Activated CD4-positive, alpha-beta memory T cell treated with anti-CD3 and anti-CD28 coated beads for 36 hours (primary cell): ENCODE measurements at regions not wholly inside any gene's neighbourhood (a gene's known extent, or its start where the extent isn't known, plus 50 kb on each side); places are given as distances from the start of the nearest gene placed in this dataset.
"Not testable (repeated sequence)": the region's sequence is repeated elsewhere in the genome, so short reads cannot be mapped to it uniquely, and the experiment has no call there.

Experiments used
- CTCF ChIA-PET: fragments of 350-600 bp; sonication (Branson Sonifier 250); formaldehyde crosslinking; loops from one replicate; lab custom pipeline; 2021; ENCODE audit warnings: antibody characterized with exemption, inconsistent platforms; lab: Charles Lee
- POLR2A ChIA-PET: fragments of 350-600 bp; sonication (Branson Sonifier 250); formaldehyde crosslinking; loops from one replicate; lab custom pipeline; 2021; ENCODE audit warnings: antibody characterized with exemption; lab: Charles Lee
- DNase-seq: peaks from one replicate; pipeline ENCODE4 v3.0.0-alpha.2; 2020
- H3K27ac Mint-ChIP-seq: one replicate; pipeline ENCODE4 v1.8.0; 2021; ENCODE audit warnings: mixed read lengths
- H3K27me3 Mint-ChIP-seq: one replicate; pipeline ENCODE4 v1.8.0; 2021; ENCODE audit warnings: mixed read lengths
- H3K36me3 Mint-ChIP-seq: one replicate; pipeline ENCODE4 v1.8.0; 2021; ENCODE audit warnings: mixed read lengths
- H3K4me1 Mint-ChIP-seq: one replicate; pipeline ENCODE4 v1.8.0; 2021; ENCODE audit warnings: low read depth, mixed read lengths
- H3K4me3 Mint-ChIP-seq: one replicate; pipeline ENCODE4 v1.8.0; 2021; ENCODE audit warnings: mild to moderate bottlenecking, mixed read lengths
- H3K9me3 Mint-ChIP-seq: one replicate; pipeline ENCODE4 v1.8.0; 2021; ENCODE audit warnings: mixed read lengths
- intact Hi-C: fragments of 100-400 bp; cut with micrococcal nuclease; formaldehyde crosslinking; loops from one replicate; pipeline ENCODE4 v1.15.1; 2023

DNA sequence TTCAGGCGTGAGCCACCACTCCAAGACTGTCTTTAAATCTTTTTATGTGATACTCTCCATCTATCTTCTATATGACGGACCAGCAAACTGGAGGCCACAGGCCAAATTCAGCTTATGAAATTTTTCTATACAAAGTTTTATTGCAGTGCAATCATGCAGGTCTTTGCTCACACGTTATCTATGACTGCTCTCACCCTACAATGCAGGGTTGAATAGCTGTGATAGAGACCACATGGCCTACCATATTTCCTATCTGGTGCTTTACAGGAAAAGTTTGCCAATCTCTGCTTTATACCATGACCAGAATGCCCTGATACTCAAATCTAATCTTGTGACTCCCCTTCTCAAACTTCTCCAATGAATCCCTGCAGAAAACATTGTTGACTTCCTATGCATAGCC, 89.5 kb upstream of the ACBD5 start:
- no peak overlapping the region for H3K4me3 Mint-ChIP-seq
- no peak overlapping the region for H3K27ac Mint-ChIP-seq
- no peaks in the 10 kb centered on the region for H3K9me3 Mint-ChIP-seq
- CTCF ChIA-PET: interaction anchor here (1.0 kb wide), 1 partner anchor 30 kb away, joined by 3 read pairs; no protein-coding TSS in a partner anchor
- DNase-seq: no peak
- intact Hi-C loops: no loop called here
- peaks cover 10% of the 10 kb centered on the region for H3K27me3 Mint-ChIP-seq
- H3K4me1 Mint-ChIP-seq: peaks cover 2% of the 10 kb centered on the region
- H3K36me3 Mint-ChIP-seq: no peaks in the 10 kb centered on the region
- POLR2A ChIA-PET: no interaction called here

DNA sequence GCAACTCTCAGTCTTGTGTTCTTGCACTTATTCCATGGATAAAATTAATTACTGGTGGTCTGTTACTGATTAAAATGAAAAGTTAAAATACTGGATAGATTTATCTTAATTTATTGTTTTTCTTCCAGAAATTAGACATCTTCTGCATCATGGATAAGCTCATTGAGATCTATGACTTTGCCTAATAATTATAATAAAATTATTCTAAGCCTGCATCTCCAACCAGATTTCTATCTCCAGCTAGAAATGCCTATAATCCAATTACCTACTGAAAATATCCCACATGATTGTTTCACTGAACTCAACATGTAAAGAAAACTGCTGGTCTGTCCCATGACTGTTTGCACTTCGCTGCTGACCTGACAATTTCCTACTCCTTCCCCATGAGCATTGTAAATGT, 88.3 kb upstream of the ACBD5 start:
- peaks cover 10% of the 10 kb centered on the region for H3K27me3 Mint-ChIP-seq
- CTCF ChIA-PET: no interaction called here

DNA sequence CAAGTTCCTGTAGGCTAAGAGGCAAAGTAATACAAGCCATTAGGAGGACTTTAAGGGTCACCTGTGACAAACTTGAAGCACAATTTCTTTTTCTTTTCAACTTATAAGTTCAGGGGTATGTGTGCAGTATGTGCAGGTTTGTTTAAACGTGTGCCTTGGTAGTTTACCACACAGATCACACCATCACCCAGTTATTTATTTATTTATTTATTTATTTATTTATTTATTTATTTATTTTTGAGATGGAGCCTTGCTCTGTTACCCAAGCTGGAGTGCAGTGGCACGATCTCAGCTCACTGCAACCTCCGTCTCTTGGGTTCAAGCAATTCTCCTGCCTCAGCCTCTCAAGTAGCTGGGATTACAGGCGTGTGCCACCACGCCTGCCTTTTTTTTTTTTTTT, 86.2 kb upstream of the ACBD5 start:
- CTCF ChIA-PET: interaction anchor here (1.3 kb wide), 1 partner anchor 34 kb away, joined by 3 read pairs; no protein-coding TSS in a partner anchor
- H3K9me3 Mint-ChIP-seq, H3K4me1 Mint-ChIP-seq, intact Hi-C loops, H3K27ac Mint-ChIP-seq, H3K36me3 Mint-ChIP-seq, H3K4me3 Mint-ChIP-seq, POLR2A ChIA-PET, H3K27me3 Mint-ChIP-seq, DNase-seq: not testable (repeated sequence)

More for the DNA sequence above, 88.3 kb upstream of the ACBD5 start:
- Mint-ChIP-seq H3K9me3 (no peaks in the 10 kb centered on the region), H3K4me1 (peaks cover 2% of the 10 kb centered on the region), H3K27ac (no peak overlapping the region), H3K4me3 (no peak overlapping the region), H3K36me3 (no peaks in the 10 kb centered on the region)
- intact Hi-C loops: no loop called here
- no peak for DNase-seq
- POLR2A ChIA-PET: no interaction called here

DNA sequence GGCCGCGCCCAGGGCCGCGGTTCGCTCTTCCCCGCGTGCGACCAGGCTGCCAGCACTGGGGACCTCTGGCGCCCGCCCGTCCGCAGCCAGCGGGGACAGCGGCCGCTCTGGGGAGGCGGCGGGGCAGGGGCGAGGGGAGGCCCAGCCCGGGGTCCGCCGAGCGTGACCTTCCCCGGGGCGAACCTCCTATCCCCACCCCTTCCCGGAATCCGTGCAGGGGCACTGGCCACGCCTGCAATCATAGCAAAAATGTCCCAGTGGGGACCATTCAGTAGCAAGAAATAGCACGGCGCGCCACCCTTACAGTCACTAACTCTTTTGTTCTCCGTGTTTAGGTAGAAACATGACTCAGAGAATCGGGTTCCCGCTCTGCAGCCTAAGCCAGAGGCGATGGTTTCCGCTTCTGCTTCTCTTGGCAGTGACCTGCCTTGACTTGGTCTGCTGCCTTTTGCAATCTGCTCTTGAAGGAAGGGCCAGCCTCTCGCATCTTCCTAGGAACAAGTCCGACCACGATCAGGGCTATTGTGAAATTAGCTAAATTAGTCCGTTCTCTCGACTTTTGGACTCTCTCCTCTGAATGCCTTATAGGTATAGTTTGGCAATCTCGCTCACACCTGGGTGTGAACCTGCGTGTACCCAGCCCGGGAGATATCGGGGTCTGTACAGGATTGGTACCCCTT, 79.3 kb upstream of the ACBD5 start:
- H3K9me3 Mint-ChIP-seq: no peaks in the 10 kb centered on the region
- intact Hi-C loops: no loop called here
- CTCF ChIA-PET: no interaction called here
- H3K4me1 Mint-ChIP-seq: peaks cover 3% of the 10 kb centered on the region
- POLR2A ChIA-PET: no interaction called here
- no peaks in the 10 kb centered on the region for H3K36me3 Mint-ChIP-seq
- H3K27me3 Mint-ChIP-seq: peaks cover 12% of the 10 kb centered on the region
- H3K4me3 Mint-ChIP-seq: no peak overlapping the region
- DNase-seq: peak; percentile 43
- no peak overlapping the region for H3K27ac Mint-ChIP-seq

DNA sequence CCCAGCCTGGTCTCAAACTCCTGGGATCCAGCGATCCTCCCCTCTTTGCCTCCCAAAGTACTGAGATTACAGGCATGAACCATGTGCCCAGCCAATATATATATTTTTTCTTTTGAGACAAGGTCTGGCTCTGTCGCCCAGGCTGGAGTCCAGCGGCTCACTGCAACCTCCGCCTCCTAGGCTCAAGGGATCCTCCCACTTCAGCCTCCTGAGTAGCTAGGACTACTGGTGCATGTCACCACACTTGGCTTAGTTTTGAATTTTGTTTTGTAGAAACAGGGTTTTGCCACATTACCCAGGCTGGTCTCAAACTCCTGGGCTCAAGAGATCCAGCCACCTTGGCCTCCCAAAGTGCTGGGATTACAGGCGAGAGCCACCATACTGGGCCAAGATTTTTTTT, 78.5 kb upstream of the ACBD5 start:
- DNase-seq, H3K4me3 Mint-ChIP-seq, POLR2A ChIA-PET, H3K27ac Mint-ChIP-seq, intact Hi-C loops, CTCF ChIA-PET, H3K9me3 Mint-ChIP-seq, H3K4me1 Mint-ChIP-seq, H3K36me3 Mint-ChIP-seq: not testable (repeated sequence)
- H3K27me3 Mint-ChIP-seq: peaks cover 12% of the 10 kb centered on the region

DNA sequence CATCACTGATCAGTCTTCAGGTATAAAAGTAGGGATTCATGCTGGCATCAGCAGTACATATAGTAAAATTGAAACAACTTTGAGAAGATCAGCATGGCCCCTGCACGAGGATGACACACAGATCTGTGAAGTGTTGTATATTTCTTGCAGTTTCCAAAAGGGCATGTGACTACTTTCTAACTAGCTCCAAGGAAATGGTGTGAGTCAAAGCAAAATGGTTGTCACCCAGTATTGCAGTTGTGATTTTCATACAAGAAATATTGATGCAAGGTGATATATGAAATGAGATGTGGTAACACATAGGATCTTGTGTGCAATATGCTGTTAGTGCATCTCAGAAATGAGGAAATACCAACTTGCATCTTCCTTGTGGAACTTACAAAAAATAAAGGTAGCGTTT, 74.5 kb upstream of the ACBD5 start:
- H3K4me1 Mint-ChIP-seq, H3K27ac Mint-ChIP-seq, POLR2A ChIA-PET, CTCF ChIA-PET, H3K36me3 Mint-ChIP-seq, H3K27me3 Mint-ChIP-seq, H3K9me3 Mint-ChIP-seq, H3K4me3 Mint-ChIP-seq: not testable (repeated sequence)
- intact Hi-C loops: loop anchor here (1.0 to 2.0 kb wide), 2 partner anchors 18 to 72 kb away; no protein-coding TSS in a partner anchor
- peak; percentile 46 for DNase-seq

DNA sequence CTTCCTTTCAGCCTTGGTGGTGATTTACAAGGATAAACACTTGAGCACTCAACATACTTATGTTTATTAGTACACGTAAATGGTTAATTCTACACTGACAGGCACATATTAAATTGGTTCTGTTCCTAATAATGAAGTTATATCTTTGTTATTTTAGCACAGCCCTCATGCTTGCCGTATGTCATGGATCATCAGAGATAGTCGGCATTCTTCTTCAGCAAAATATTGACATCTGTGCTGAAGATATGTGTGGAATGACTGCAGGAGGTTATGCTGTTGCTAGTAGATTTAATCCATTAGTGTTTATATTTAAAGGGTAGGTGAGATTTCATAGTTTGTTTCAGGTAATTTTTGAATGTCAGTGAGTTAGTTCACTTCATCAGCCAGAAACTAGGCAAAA, 73.0 kb upstream of the ACBD5 start:
- CTCF ChIA-PET, H3K4me1 Mint-ChIP-seq, H3K9me3 Mint-ChIP-seq, H3K4me3 Mint-ChIP-seq, H3K27ac Mint-ChIP-seq, intact Hi-C loops, H3K27me3 Mint-ChIP-seq, DNase-seq, H3K36me3 Mint-ChIP-seq: not testable (repeated sequence)
- POLR2A ChIA-PET: interaction anchor here (0.7 kb wide), 1 partner anchor 28 kb away, joined by 6 read pairs; no protein-coding TSS in a partner anchor

DNA sequence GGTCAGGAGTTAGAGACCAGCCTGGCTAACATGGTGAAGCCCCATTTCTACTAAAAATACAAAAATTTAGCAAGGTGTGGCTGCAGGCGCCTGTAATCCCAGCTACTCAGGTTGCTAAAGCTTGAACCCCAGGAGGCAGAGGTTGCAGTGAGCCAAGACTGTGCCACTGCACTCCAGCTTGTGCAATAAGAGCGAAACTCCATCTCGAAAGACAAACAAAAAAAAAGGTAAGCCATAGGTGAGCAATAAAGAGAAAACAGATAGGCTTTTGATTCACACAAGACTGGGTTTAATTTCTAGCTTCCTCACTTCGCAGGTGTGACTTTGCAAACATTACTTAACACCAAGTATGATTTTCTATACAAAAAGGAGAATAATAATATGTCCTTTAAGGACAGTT, 72.3 kb upstream of the ACBD5 start:
- CTCF ChIA-PET: interaction anchor here (0.6 kb wide), 1 partner anchor 299 kb away, joined by 3 read pairs; no protein-coding TSS in a partner anchor
- no peak overlapping the region for H3K4me3 Mint-ChIP-seq
- no peak overlapping the region for H3K27ac Mint-ChIP-seq
- H3K27me3 Mint-ChIP-seq: peaks cover 3% of the 10 kb centered on the region
- no peaks in the 10 kb centered on the region for H3K9me3 Mint-ChIP-seq
- POLR2A ChIA-PET: interaction anchor here (0.7 kb wide), 1 partner anchor 27 kb away, joined by 6 read pairs; no protein-coding TSS in a partner anchor
- DNase-seq: no peak
- intact Hi-C loops: no loop called here
- H3K4me1 Mint-ChIP-seq: peaks cover 9% of the 10 kb centered on the region
- H3K36me3 Mint-ChIP-seq: no peaks in the 10 kb centered on the region

DNA sequence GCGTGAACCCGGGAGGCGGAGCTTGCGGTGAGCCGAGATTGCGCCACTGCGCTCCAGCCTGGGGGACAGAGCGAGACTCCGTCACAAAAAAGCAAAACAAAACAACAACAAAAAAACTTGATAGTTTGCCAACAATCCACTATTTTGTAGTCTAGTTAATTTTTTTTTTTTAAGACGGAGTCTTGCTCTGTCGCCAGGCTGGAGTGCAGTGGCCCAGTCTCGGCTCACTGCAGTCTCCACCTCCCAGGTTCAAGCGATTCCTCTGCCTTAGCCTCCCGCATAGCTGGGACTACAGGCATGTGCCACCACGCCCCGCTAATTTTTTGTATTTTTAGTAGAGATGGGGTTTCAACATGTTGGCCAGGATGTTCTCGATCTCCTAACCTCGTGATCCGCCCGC, 71.2 kb upstream of the ACBD5 start:
- H3K27me3 Mint-ChIP-seq, H3K9me3 Mint-ChIP-seq, H3K4me3 Mint-ChIP-seq, DNase-seq, intact Hi-C loops, H3K27ac Mint-ChIP-seq, H3K4me1 Mint-ChIP-seq, CTCF ChIA-PET, H3K36me3 Mint-ChIP-seq: not testable (repeated sequence)
- POLR2A ChIA-PET: interaction anchor here (1.2 kb wide), 1 partner anchor 85 kb away, joined by 3 read pairs; no protein-coding TSS in a partner anchor

DNA sequence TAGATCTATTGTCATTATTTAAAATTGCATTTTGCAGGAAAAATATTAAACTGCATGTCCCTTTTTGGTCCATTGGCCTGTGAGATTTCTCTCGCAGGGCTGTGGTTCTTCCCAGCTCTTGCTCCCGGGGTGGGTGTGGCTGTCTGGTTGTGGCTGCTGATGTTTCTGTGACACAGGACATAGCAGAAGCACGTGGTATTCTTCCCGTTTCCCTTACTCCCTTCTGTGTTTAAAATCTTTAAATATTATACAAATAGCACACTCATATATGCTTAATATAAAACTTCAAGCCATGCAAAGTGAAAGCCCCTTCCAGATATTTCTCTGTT, 57.9 kb upstream of the ACBD5 start:
- H3K9me3 Mint-ChIP-seq, POLR2A ChIA-PET, CTCF ChIA-PET, H3K4me3 Mint-ChIP-seq, intact Hi-C loops, H3K4me1 Mint-ChIP-seq, H3K27ac Mint-ChIP-seq, DNase-seq, H3K36me3 Mint-ChIP-seq, H3K27me3 Mint-ChIP-seq: not testable (repeated sequence)

DNA sequence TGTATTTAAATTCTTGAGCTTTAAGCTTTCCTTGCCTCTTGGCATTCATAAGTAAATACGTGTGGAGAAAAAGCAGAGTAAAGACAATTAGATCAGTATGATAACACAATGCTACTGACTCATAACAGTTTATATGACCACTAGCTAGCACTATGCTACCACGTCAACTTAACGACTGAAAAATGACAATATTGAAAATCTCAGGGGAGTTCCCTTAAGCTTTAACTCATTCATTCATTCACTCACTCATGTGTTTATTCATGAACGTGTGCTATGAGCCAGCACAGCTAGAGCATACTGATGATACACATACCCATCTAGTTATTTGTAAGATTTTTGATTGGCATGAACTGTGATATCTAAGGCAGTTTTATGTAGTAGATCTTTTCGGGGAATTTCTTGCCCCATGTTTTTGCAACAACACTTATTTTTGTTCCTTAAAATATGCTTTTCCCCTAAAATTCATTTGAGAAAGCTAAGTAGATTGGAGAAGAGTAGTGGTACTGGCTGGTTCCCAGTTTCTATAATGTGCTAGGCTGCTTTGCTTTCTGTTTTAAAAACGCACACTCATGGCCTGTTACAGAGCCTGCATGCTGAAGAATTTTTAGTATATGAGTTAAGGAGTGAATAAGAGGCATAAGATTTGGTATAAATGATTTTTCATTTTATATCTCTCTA, 57.4 kb upstream of the ACBD5 start:
- intact Hi-C loops: no loop called here
- ChIA-PET CTCF (interaction anchor here (1.0 kb wide), 1 partner anchor 12 kb away, joined by 3 read pairs; no protein-coding TSS in a partner anchor), POLR2A (no interaction called here)
- Mint-ChIP-seq H3K4me1 (peaks cover 5% of the 10 kb centered on the region), H3K27me3 (peaks cover 2% of the 10 kb centered on the region), H3K9me3 (no peaks in the 10 kb centered on the region), H3K4me3 (no peak overlapping the region), H3K36me3 (no peaks in the 10 kb centered on the region), H3K27ac (no peak overlapping the region)
- DNase-seq: no peak

DNA sequence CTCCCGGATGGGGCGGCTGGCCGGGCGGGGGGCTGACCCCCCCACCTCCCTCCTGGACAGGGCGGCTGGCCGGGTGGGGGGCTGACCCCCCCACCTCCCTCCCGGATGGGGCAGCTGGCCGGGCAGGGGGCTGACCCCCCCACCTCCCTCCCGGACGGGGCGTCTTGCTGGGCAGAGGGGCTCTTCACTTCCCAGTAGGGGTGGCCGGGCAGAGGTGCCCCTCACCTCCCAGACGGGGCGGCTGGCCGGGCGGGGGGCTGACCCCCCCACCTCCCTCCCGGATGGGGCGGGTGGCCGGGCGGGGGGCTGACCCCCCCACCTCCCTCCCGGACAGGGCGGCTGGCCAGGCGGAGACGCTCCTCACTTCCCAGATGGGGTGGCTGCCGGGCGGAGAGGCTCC, 55.7 kb upstream of the ACBD5 start:
- H3K4me3 Mint-ChIP-seq, POLR2A ChIA-PET, CTCF ChIA-PET, DNase-seq, H3K9me3 Mint-ChIP-seq, intact Hi-C loops, H3K36me3 Mint-ChIP-seq, H3K27ac Mint-ChIP-seq, H3K27me3 Mint-ChIP-seq: not testable (repeated sequence)
- peaks cover 12% of the 10 kb centered on the region for H3K4me1 Mint-ChIP-seq
